NT2/D1 (cell line): ENCODE measurements at regions not wholly inside any gene's neighbourhood (a gene's known extent, or its start where the extent isn't known, plus 50 kb on each side); places are given as distances from the start of the nearest gene placed in this dataset.

Source experiments
- DNase-seq: peaks from one replicate; pipeline ENCODE4 v3.0.0-alpha.2; 2011; ENCODE audit warnings: low read depth, low spot score
- H3K27me3 ChIP-seq: 2 replicates; pipeline ENCODE4 v1.6.0; 2011; ENCODE audit warnings: mild to moderate bottlenecking; ENCODE audit not compliant: insufficient read length, insufficient read depth
- H3K36me3 ChIP-seq: 2 replicates; pipeline ENCODE4 v1.6.1; 2011; ENCODE audit warnings: mild to moderate bottlenecking, low read length, mixed read lengths; ENCODE audit not compliant: insufficient read depth, insufficient read length
- H3K4me1 ChIP-seq: 2 replicates; pipeline ENCODE4 v1.5.1; 2011; ENCODE audit not compliant: insufficient read depth, insufficient read length
- H3K4me3 ChIP-seq: 2 replicates; pipeline ENCODE4 v1.5.1; 2011; ENCODE audit warnings: low read depth; ENCODE audit not compliant: insufficient read length
- H3K9ac ChIP-seq: 2 replicates; pipeline ENCODE4 v1.6.0; 2011; ENCODE audit warnings: low read depth; ENCODE audit not compliant: insufficient read length
- H3K9me3 ChIP-seq: 2 replicates; pipeline ENCODE4 v1.5.1; 2011; ENCODE audit warnings: mild to moderate bottlenecking, low read length; ENCODE audit not compliant: insufficient read depth
- SUZ12 ChIP-seq: IDR thresholded peaks from 2 replicates; pipeline ENCODE4 v1.6.1; 2011; ENCODE audit not compliant: insufficient read length, insufficient read depth; ENCODE audit errors: extremely low read depth
- YY1 ChIP-seq: IDR thresholded peaks from 2 replicates; pipeline ENCODE4 v1.6.1; 2011; ENCODE audit not compliant: insufficient read length, insufficient read depth
- ZNF274 ChIP-seq: IDR thresholded peaks from 2 replicates; pipeline ENCODE4 v1.6.1; 2011; ENCODE audit warnings: mild to moderate bottlenecking, low read depth, low read length

GRCh38 chr16:8374586-8375231 lies 215.6 kb downstream of the TMEM114 start:
- Histone ChIP-seq H3K4me3 (no peak overlapping the region), H3K36me3 (no peaks in the 10 kb centered on the region), H3K9ac (no peak overlapping the region), H3K9me3 (peaks cover 11% of the 10 kb centered on the region), H3K27me3 (no peaks in the 10 kb centered on the region), H3K4me1 (no peaks in the 10 kb centered on the region)
- TF ChIP-seq YY1, result no peak
- no peak for TF ChIP-seq SUZ12
- no peak for TF ChIP-seq ZNF274
- DNase-seq, result no peak

GRCh38 chr16:8373676-8374431 lies 216.5 kb downstream of the TMEM114 start:
- no peak overlapping the region for H3K4me3 ChIP-seq
- DNase-seq, result no peak

GRCh38 chr16:8372141-8372540 lies 218.2 kb downstream of the TMEM114 start:
- Histone ChIP-seq H3K9me3 (peaks cover 17% of the 10 kb centered on the region), H3K9ac (no peak overlapping the region), H3K36me3 (no peaks in the 10 kb centered on the region), H3K4me1 (no peaks in the 10 kb centered on the region), H3K4me3 (no peak overlapping the region), H3K27me3 (no peaks in the 10 kb centered on the region)
- no peak for DNase-seq
- no peak for TF ChIP-seq YY1
- TF ChIP-seq SUZ12, result no peak
- no peak for TF ChIP-seq ZNF274

More at GRCh38 chr16:8373676-8374431, 216.5 kb downstream of the TMEM114 start:
- Histone ChIP-seq H3K36me3 (no peaks in the 10 kb centered on the region), H3K4me1 (no peaks in the 10 kb centered on the region), H3K9me3 (peaks cover 17% of the 10 kb centered on the region), H3K27me3 (no peaks in the 10 kb centered on the region), H3K9ac (no peak overlapping the region)
- TF ChIP-seq SUZ12, result no peak
- TF ChIP-seq YY1, result no peak
- TF ChIP-seq ZNF274, result no peak

GRCh38 chr16:8370374-8371270 lies 219.7 kb downstream of the TMEM114 start:
- Histone ChIP-seq H3K9me3 (peaks cover 17% of the 10 kb centered on the region), H3K36me3 (no peaks in the 10 kb centered on the region), H3K9ac (no peak overlapping the region), H3K27me3 (no peaks in the 10 kb centered on the region), H3K4me1 (no peaks in the 10 kb centered on the region), H3K4me3 (no peak overlapping the region)
- no peak for TF ChIP-seq YY1
- TF ChIP-seq SUZ12, result no peak
- no peak for TF ChIP-seq ZNF274
- DNase-seq, result peak; percentile 32

- no peak overlapping the region for H3K4me3 ChIP-seq
- DNase-seq, result no peak
- no peak for TF ChIP-seq YY1
- no peak for TF ChIP-seq SUZ12
- no peak for TF ChIP-seq ZNF274
- H3K36me3 ChIP-seq, result no peaks in the 10 kb centered on the region
- H3K9me3 ChIP-seq, result no peaks in the 10 kb centered on the region
- no peak overlapping the region for H3K9ac ChIP-seq
- H3K27me3 ChIP-seq, result no peaks in the 10 kb centered on the region
- H3K4me1 ChIP-seq, result peaks cover 3% of the 10 kb centered on the region
Observed at GRCh38 chr16:8358937-8359336, 231.4 kb downstream of the TMEM114 start.

- no peak overlapping the region for H3K9ac ChIP-seq
- H3K27me3 ChIP-seq, result no peaks in the 10 kb centered on the region
- H3K4me3 ChIP-seq, result no peak overlapping the region
- DNase-seq, result peak; percentile 38
- no peaks in the 10 kb centered on the region for H3K9me3 ChIP-seq
- no peaks in the 10 kb centered on the region for H3K4me1 ChIP-seq
- TF ChIP-seq YY1 (no peak), ZNF274 (no peak), SUZ12 (no peak)
- H3K36me3 ChIP-seq, result no peaks in the 10 kb centered on the region
Observed at GRCh38 chr16:8355675-8356074, 234.6 kb downstream of the TMEM114 start.
